H7 (cell line): ENCODE measurements at regions not wholly inside any gene's neighbourhood (a gene's known extent, or its start where the extent isn't known, plus 50 kb on each side); places are given as distances from the start of the nearest gene placed in this dataset.
A peak's percentile ranks its signal among the peaks of the same experiment; 100 is the strongest.
"Not testable (repeated sequence)": the region's sequence is repeated elsewhere in the genome, so short reads cannot be mapped to it uniquely, and the experiment has no call there.

Source experiments
- DNase-seq: peaks from one replicate; pipeline ENCODE4 v3.0.0; 2012
- H3K27me3 ChIP-seq: 2 replicates; pipeline ENCODE4 v1.6.0; 2011; ENCODE audit warnings: mild to moderate bottlenecking, low read length; ENCODE audit not compliant: control insufficient read depth, insufficient read depth
- H3K36me3 ChIP-seq: replicated peaks from 2 replicates; pipeline ENCODE4 v1.5.1; 2011; ENCODE audit warnings: low read length; ENCODE audit not compliant: control insufficient read depth, insufficient read depth
- H3K4me3 ChIP-seq: 2 replicates; pipeline ENCODE4 v1.5.1; 2011; ENCODE audit warnings: low read depth, mild to moderate bottlenecking, control low read depth, low read length, moderate library complexity; ENCODE audit not compliant: insufficient read depth

DNA sequence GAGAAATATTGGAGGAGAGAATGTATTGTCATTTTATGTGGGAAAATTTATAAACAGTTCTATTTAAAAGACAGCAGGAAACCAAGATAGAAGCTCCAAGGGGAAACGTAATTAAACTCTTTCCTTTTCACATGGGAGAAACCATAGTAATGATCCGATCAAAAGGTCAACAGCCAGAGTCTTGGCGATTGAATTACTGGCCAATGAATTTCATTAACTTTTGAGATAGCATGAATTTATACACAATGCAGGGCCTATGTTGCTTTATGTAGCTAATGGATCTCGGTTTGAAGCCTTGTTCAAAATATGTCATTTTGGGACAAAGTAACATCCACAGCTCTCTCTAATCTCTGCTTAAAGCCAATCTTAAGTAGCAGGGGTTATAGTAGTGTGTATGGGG, 897.5 kb upstream of the NDST4 start:
- Histone ChIP-seq H3K27me3 (no peaks in the 10 kb centered on the region), H3K36me3 (no peaks in the 10 kb centered on the region), H3K4me3 (no peak overlapping the region)
- no peak for DNase-seq

- no peak overlapping the region for H3K4me3 ChIP-seq
- no peaks in the 10 kb centered on the region for H3K27me3 ChIP-seq
Observed at GRCh38 chr4:116005806-116006088, 892.3 kb upstream of the NDST4 start.

GRCh38 chr4:116005037-116005805, 891.8 kb upstream of the NDST4 start:
- DNase-seq = no peak
- no peaks in the 10 kb centered on the region for H3K27me3 ChIP-seq
- no peak overlapping the region for H3K4me3 ChIP-seq
- no peaks in the 10 kb centered on the region for H3K36me3 ChIP-seq

More at GRCh38 chr4:116005806-116006088, 892.3 kb upstream of the NDST4 start:
- no peak for DNase-seq
- H3K36me3 ChIP-seq = no peaks in the 10 kb centered on the region

GRCh38 chr4:116001291-116001690, 887.9 kb upstream of the NDST4 start:
- H3K36me3 ChIP-seq = no peaks in the 10 kb centered on the region
- H3K27me3 ChIP-seq = no peaks in the 10 kb centered on the region
- H3K4me3 ChIP-seq = no peak overlapping the region
- DNase-seq = no peak

DNA sequence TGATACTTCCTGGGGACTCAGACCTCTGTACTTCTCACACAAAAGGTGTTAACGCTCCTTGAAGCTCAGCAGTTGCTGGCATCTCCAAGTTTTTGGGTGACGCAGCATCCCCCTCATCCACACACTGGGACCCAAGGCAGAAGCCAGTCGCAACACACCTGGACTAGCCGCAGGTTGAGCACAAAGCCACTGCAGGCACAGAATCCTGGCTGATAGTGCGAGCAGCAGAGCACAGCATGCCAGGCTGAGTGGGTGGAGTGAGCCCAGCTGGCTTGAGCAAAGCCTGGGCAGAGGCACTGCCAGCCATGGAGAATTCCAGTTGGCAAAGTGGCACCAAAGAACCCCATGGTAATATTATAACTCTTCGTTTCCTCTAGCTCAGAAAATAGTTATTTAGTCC, 873.2 kb upstream of the NDST4 start:
- no peaks in the 10 kb centered on the region for H3K36me3 ChIP-seq
- no peaks in the 10 kb centered on the region for H3K27me3 ChIP-seq
- DNase-seq = no peak
- no peak overlapping the region for H3K4me3 ChIP-seq

DNA sequence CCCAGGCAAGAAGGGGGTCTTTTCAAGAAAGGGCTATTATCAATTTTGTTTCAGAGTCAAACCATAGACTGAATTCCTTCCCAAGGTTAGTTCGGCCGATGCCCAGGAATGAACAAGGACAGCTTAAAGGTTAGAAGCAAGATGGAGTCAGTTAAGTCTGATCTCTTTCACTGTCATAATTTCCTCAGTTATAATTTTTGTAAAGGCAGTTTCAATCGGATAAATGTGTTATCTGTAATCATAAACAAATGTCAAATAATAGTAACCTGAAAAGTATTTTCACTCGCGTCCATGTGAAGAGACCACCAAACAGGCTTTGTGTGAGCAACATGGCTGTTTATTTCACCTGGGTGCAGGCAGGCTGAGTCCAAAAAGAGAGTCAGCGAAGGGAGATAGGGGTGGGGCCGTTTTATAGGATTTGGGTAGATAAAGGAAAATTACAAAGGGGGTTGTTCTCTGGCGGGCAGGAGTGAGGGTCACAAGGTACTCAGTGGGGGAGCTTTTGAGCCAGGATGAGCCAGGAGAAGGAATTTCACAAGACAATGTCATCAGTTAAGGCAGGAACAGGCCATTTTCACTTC, 862.1 kb upstream of the NDST4 start:
- H3K27me3 ChIP-seq, DNase-seq, H3K36me3 ChIP-seq: not testable (repeated sequence)
- peak overlapping the region; percentile 12; the same call in 1 of the 2 replicates for H3K4me3 ChIP-seq

- DNase-seq = no peak
- no peaks in the 10 kb centered on the region for H3K27me3 ChIP-seq
- H3K4me3 ChIP-seq = no peak overlapping the region
- no peaks in the 10 kb centered on the region for H3K36me3 ChIP-seq
Observed at GRCh38 chr4:115973768-115974167, 860.3 kb upstream of the NDST4 start.

- Histone ChIP-seq H3K27me3 (no peaks in the 10 kb centered on the region), H3K36me3 (no peaks in the 10 kb centered on the region), H3K4me3 (no peak overlapping the region)
- no peak for DNase-seq
Observed at GRCh38 chr4:115972967-115973366, 859.5 kb upstream of the NDST4 start.

DNA sequence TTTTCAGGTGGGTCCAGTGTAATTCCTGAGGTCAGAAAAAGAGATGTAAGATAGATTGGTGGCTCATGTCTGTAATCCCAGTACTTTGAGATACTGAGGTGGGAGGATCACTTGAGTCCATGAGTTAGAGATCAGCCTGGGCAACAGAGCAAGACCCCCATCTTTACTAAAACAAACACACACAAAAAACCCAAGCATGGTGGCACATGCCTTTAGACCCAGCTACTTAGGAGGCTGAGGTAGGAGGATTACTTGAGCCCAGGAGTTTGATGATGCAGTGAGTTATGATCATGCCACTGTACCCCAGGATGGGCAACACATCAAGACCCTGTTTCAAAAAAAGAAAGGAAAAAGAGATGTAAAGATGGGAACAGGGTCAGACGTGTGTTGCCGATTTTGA, 857.4 kb upstream of the NDST4 start:
- DNase-seq = no peak
- H3K4me3 ChIP-seq = no peak overlapping the region
- no peaks in the 10 kb centered on the region for H3K36me3 ChIP-seq
- no peaks in the 10 kb centered on the region; the same call in 1 of the 2 replicates for H3K27me3 ChIP-seq

DNA sequence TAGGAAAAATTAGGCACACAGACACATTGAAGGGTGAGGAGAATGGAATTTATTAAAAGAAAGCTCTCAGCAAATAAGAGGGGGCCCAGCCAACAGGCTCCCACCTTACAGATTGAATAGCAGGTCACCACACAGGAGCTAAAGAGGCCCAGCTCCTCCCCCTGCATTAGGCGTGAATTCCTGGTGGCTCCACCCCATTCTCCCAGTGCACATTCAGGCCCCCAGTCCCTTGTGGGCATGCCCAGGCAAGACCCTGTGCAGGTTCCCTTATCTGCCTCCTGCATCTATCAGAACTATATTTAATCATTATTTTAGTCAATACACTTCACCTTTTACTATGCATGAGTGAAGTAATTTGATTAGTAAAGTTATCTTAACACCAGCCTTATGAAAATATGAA, 856.3 kb upstream of the NDST4 start:
- H3K36me3 ChIP-seq = no peaks in the 10 kb centered on the region
- no peak for DNase-seq
- H3K27me3 ChIP-seq = no peaks in the 10 kb centered on the region; the same call in 1 of the 2 replicates
- no peak overlapping the region for H3K4me3 ChIP-seq

DNA sequence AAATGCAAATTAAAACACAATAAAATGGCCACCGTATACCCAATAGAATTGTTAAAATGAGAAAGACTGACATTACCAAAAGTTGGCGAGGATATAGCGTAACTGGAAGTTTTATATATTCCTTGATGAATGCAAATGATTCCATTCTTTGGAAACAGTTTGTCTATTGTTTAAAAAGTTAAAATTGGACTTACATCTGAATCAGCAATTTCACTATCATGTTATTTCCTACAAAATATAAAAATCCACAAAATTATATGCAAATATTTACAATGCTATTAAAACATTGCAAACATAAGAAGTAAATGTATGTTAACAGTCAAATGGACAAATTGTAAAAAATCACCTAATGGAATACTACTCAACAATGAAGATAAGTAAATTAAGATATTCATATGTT, 852.2 kb upstream of the NDST4 start:
- no peak for DNase-seq
- no peak overlapping the region for H3K4me3 ChIP-seq
- H3K27me3 ChIP-seq = no peaks in the 10 kb centered on the region; the same call in 1 of the 2 replicates
- H3K36me3 ChIP-seq = no peaks in the 10 kb centered on the region

DNA sequence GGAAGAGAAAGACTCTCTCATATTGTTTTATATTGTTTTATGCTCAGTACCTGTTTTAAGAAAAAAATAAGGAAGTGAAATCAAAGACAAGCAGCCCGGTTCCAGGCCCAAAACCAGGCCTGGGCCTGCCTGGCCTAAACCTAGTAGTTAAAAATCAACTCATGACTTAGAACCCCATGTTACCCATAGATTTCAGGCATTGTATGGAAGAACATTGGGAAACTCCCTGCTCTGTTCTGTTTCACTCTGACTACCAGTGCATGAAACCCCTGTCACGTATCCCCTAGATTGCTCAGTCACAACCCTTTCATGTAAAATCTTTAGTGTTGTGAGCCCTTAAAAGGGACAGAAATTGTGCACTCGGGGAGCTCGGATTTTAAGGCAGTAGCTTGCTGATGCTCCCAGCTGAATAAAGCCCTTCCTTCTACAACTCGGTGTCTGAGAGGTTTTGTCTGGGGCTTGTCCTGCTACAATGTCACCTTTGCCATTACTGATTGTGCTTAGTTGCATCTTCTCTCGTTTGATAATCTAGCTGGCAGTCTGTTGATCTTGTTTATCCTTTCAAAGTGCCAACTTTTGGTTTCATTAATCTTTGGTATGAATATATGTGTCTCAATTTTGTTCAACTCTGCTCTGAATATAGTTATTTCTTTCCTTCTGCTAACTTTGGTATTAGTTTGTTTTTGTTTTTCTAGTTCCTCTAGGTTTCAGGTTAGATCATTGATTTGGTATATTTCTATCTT, 842.8 kb upstream of the NDST4 start:
- not testable (repeated sequence) for H3K4me3 ChIP-seq, H3K36me3 ChIP-seq, H3K27me3 ChIP-seq, DNase-seq

DNA sequence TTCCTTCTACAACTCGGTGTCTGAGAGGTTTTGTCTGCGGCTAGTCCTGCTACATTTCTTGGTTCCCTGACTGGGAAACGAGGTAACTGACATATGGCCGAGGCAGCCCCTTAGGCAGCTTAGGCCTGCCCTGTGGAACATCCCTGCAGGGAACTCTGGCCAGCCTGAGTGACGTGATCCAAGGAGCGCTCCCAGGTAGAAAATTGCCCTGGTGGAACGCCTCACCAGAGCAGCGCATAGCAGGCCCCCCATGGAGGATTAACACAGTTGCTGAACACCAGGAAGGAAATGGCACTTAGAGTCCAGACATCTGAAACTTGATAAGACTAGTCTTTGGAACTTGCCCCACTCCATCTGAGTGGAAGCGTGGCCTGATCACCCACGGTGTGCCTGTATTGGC, 837.4 kb upstream of the NDST4 start:
- Histone ChIP-seq H3K4me3 (no peak overlapping the region), H3K36me3 (no peaks in the 10 kb centered on the region), H3K27me3 (no peaks in the 10 kb centered on the region)
- no peak for DNase-seq

- H3K4me3 ChIP-seq, H3K36me3 ChIP-seq, DNase-seq, H3K27me3 ChIP-seq: not testable (repeated sequence)
Observed at GRCh38 chr4:115949974-115950743, 836.7 kb upstream of the NDST4 start.
